Osteoblast (primary cell): ENCODE measurements at regions not wholly inside any gene's neighbourhood (a gene's known extent, or its start where the extent isn't known, plus 50 kb on each side); places are given as distances from the start of the nearest gene placed in this dataset.

Source experiments
- DNase-seq: peaks from one replicate; pipeline ENCODE4 v3.0.0; 2011; ENCODE audit warnings: low spot score, mixed read lengths; ENCODE audit not compliant: insufficient read length; ENCODE audit errors: missing footprints
- H2AFZ ChIP-seq: 2 replicates; pipeline ENCODE4 v1.6.0; 2011; ENCODE audit warnings: mild to moderate bottlenecking, low read length
- H3K27ac ChIP-seq: 2 replicates; pipeline ENCODE4 v1.5.1; 2011; ENCODE audit warnings: mild to moderate bottlenecking, low read depth, low read length, moderate library complexity
- H3K27me3 ChIP-seq: 2 replicates; pipeline ENCODE4 v1.6.0; 2012; ENCODE audit warnings: mild to moderate bottlenecking, control low read depth, inconsistent platforms, low read length, moderate library complexity; ENCODE audit not compliant: insufficient read depth
- H3K36me3 ChIP-seq: 2 replicates; pipeline ENCODE4 v1.5.1; 2011; ENCODE audit warnings: mild to moderate bottlenecking, low read length, control low read depth, moderate library complexity; ENCODE audit not compliant: insufficient read depth
- H3K4me1 ChIP-seq: 2 replicates; pipeline ENCODE4 v1.5.1; 2011; ENCODE audit warnings: mild to moderate bottlenecking, low read length, control low read depth, moderate library complexity; ENCODE audit not compliant: insufficient read depth
- H3K4me2 ChIP-seq: 2 replicates; pipeline ENCODE4 v1.6.0; 2011; ENCODE audit warnings: mild to moderate bottlenecking, low read length; ENCODE audit not compliant: insufficient read depth
- H3K4me3 ChIP-seq: fragments of 200-600 bp; sonication (generic); 3 replicates; pipeline ENCODE4 v1.5.1; 2012; ENCODE audit warnings: mild to moderate bottlenecking, low read length, inconsistent platforms; ENCODE audit not compliant: insufficient read depth
- H3K79me2 ChIP-seq: 2 replicates; pipeline ENCODE4 v1.6.0; 2012; ENCODE audit warnings: mild to moderate bottlenecking, low read length, control low read depth, inconsistent platforms; ENCODE audit not compliant: insufficient read depth
- H3K9me3 ChIP-seq: 2 replicates; pipeline ENCODE4 v1.5.1; 2011; ENCODE audit warnings: low read depth, low read length, control low read depth
- H4K20me1 ChIP-seq: 2 replicates; pipeline ENCODE4 v1.6.0; 2012; ENCODE audit warnings: mild to moderate bottlenecking, low read length, control low read depth; ENCODE audit not compliant: insufficient read depth
- CTCF ChIP-seq: IDR thresholded peaks from 2 replicates; pipeline ENCODE4 v1.5.1; 2011; ENCODE audit warnings: mild to moderate bottlenecking, low read depth, low read length, moderate library complexity; ENCODE audit errors: extremely low read depth

- H2AFZ ChIP-seq: no peak overlapping the region
- H3K4me1 ChIP-seq: no peaks in the 10 kb centered on the region
- no peak overlapping the region for H3K4me3 ChIP-seq
- H3K79me2 ChIP-seq: no peaks in the 10 kb centered on the region
- no peak for TF ChIP-seq CTCF
- no peak overlapping the region for H3K27ac ChIP-seq
- no peaks in the 10 kb centered on the region for H4K20me1 ChIP-seq
- no peak overlapping the region for H3K4me2 ChIP-seq
- no peaks in the 10 kb centered on the region for H3K9me3 ChIP-seq
- DNase-seq: no peak
- no peaks in the 10 kb centered on the region for H3K27me3 ChIP-seq
- H3K36me3 ChIP-seq: no peaks in the 10 kb centered on the region
Observed at GRCh38 chr16:52633230-52633629, 86.3 kb upstream of the TOX3 start.

GRCh38 chr16:52631711-52632110 lies 84.8 kb upstream of the TOX3 start:
- H3K27me3 ChIP-seq: no peaks in the 10 kb centered on the region
- H3K4me1 ChIP-seq: no peaks in the 10 kb centered on the region
- H3K27ac ChIP-seq: no peak overlapping the region
- DNase-seq: no peak
- no peak overlapping the region for H3K4me2 ChIP-seq
- H4K20me1 ChIP-seq: no peaks in the 10 kb centered on the region
- H3K4me3 ChIP-seq: no peak overlapping the region
- no peak overlapping the region for H2AFZ ChIP-seq
- H3K79me2 ChIP-seq: no peaks in the 10 kb centered on the region
- no peak for TF ChIP-seq CTCF
- no peaks in the 10 kb centered on the region for H3K36me3 ChIP-seq
- H3K9me3 ChIP-seq: no peaks in the 10 kb centered on the region

GRCh38 chr16:52630711-52631110 lies 83.8 kb upstream of the TOX3 start:
- Histone ChIP-seq H3K79me2 (no peaks in the 10 kb centered on the region), H3K4me3 (no peak overlapping the region), H3K27ac (no peak overlapping the region), H3K9me3 (no peaks in the 10 kb centered on the region), H3K27me3 (no peaks in the 10 kb centered on the region), H2AFZ (no peak overlapping the region), H3K36me3 (no peaks in the 10 kb centered on the region), H4K20me1 (no peaks in the 10 kb centered on the region), H3K4me1 (no peaks in the 10 kb centered on the region), H3K4me2 (no peak overlapping the region)
- DNase-seq: no peak
- TF ChIP-seq CTCF: no peak

GRCh38 chr16:52629296-52629695 lies 82.4 kb upstream of the TOX3 start:
- H3K4me3 ChIP-seq: no peak overlapping the region
- TF ChIP-seq CTCF: no peak
- no peak for DNase-seq

More at GRCh38 chr16:52629296-52629695, 82.4 kb upstream of the TOX3 start:
- Histone ChIP-seq H3K27ac (no peak overlapping the region), H3K9me3 (no peaks in the 10 kb centered on the region), H3K27me3 (no peaks in the 10 kb centered on the region), H3K4me2 (no peak overlapping the region), H3K79me2 (no peaks in the 10 kb centered on the region), H3K36me3 (no peaks in the 10 kb centered on the region), H3K4me1 (no peaks in the 10 kb centered on the region), H2AFZ (no peak overlapping the region), H4K20me1 (no peaks in the 10 kb centered on the region)
